WTC11 (cell line): ENCODE measurements at regions not wholly inside any gene's neighbourhood (a gene's known extent, or its start where the extent isn't known, plus 50 kb on each side); places are given as distances from the start of the nearest gene placed in this dataset.
A peak's percentile ranks its signal among the peaks of the same experiment; 100 is the strongest.

Experiments
- ATAC-seq: fragments of 200-7000 bp; cut with Tn5 transposase; 2 replicates; pipeline ENCODE4 v1.10.0; 2021; ENCODE audit warnings: mild to moderate bottlenecking, moderate library complexity
- CTCF ChIA-PET: fragments of 300-600 bp; sonication (Branson Sonifier 250); formaldehyde crosslinking; loops from one replicate; lab custom pipeline; 2021; ENCODE audit warnings: antibody characterized with exemption; lab: Charles Lee
- POLR2A ChIA-PET: fragments of 350-600 bp; sonication (Branson Sonifier 250); formaldehyde crosslinking; loops from one replicate; lab custom pipeline; 2021; ENCODE audit warnings: antibody characterized with exemption; lab: Charles Lee
- DNase-seq: peaks from one replicate; pipeline ENCODE4 v3.0.0; 2021; ENCODE audit warnings: low spot score
- H3K27ac Mint-ChIP-seq: 2 replicates; pipeline ENCODE4 v1.8.0; 2021; ENCODE audit warnings: mixed read lengths
- H3K27me3 Mint-ChIP-seq: 2 replicates; pipeline ENCODE4 v1.8.0; 2021; ENCODE audit warnings: low read depth, mild to moderate bottlenecking, moderate library complexity, mixed read lengths
- H3K36me3 Mint-ChIP-seq: 2 replicates; pipeline ENCODE4 v1.8.0; 2021; ENCODE audit warnings: mixed read lengths
- H3K4me1 Mint-ChIP-seq: 2 replicates; pipeline ENCODE4 v1.8.0; 2022; ENCODE audit warnings: mixed read lengths
- H3K4me3 Mint-ChIP-seq: 2 replicates; pipeline ENCODE4 v1.8.0; 2021; ENCODE audit warnings: mild to moderate bottlenecking, moderate library complexity, mixed read lengths
- H3K9me3 Mint-ChIP-seq: 2 replicates; pipeline ENCODE4 v1.8.0; 2021; ENCODE audit warnings: mixed read lengths
- CREB1 ChIP-seq: sonication (generic); formaldehyde crosslinking; IDR thresholded peaks from 2 replicates; pipeline ENCODE4 v1.8.0; 2023; ENCODE audit warnings: mild to moderate bottlenecking, missing genetic modification reagents
- EMX1 ChIP-seq: fragments of 250-450 bp; sonication (Bioruptor Pico); IDR thresholded peaks from 2 replicates; pipeline ENCODE4 v1.8.0; 2021; ENCODE audit warnings: mild to moderate bottlenecking
- ETV6 ChIP-seq: sonication (generic); formaldehyde crosslinking; IDR thresholded peaks from 2 replicates; pipeline ENCODE4 v1.8.1; 2022; ENCODE audit warnings: mild to moderate bottlenecking, missing genetic modification reagents
- GABPB1 ChIP-seq: sonication (generic); formaldehyde crosslinking; IDR thresholded peaks from 2 replicates; pipeline ENCODE4 v1.8.1; 2023; ENCODE audit warnings: mild to moderate bottlenecking, missing genetic modification reagents
- GTF2I ChIP-seq: fragments of 250-450 bp; sonication (Bioruptor Pico); conservative IDR thresholded peaks from 2 replicates; pipeline ENCODE4 v1.4.0; 2021; ENCODE audit warnings: mild to moderate bottlenecking
- JAZF1 ChIP-seq: fragments of 250-450 bp; sonication (Bioruptor Pico); IDR thresholded peaks from 2 replicates; pipeline ENCODE4 v1.9.0; 2021; ENCODE audit warnings: moderate library complexity, mild to moderate bottlenecking, inconsistent platforms
- MXD4 ChIP-seq: fragments of 250-450 bp; sonication (Bioruptor Pico); IDR thresholded peaks from 2 replicates; pipeline ENCODE4 v1.8.0; 2021; ENCODE audit warnings: mild to moderate bottlenecking, moderate library complexity, borderline replicate concordance
- NFE2L1 ChIP-seq: sonication (generic); formaldehyde crosslinking; IDR thresholded peaks from 2 replicates; pipeline ENCODE4 v1.8.1; 2023; ENCODE audit warnings: missing genetic modification reagents
- TEAD4 ChIP-seq: sonication (generic); formaldehyde crosslinking; IDR thresholded peaks from 2 replicates; pipeline ENCODE4 v1.8.0; 2022; ENCODE audit warnings: mild to moderate bottlenecking, missing genetic modification reagents
- ZNF219 ChIP-seq: sonication (generic); formaldehyde crosslinking; IDR thresholded peaks from 2 replicates; pipeline ENCODE4 v1.8.0; 2023; ENCODE audit warnings: missing genetic modification reagents, mild to moderate bottlenecking, borderline replicate concordance
- TF ChIP-seq, protein P1 (sequence below): sonication (generic); formaldehyde crosslinking; IDR thresholded peaks from 2 replicates; pipeline ENCODE4 v1.8.0; 2022; ENCODE audit warnings: mild to moderate bottlenecking, missing genetic modification reagents
- TF ChIP-seq, protein P2 (sequence below): sonication (generic); formaldehyde crosslinking; IDR thresholded peaks from 2 replicates; pipeline ENCODE4 v1.8.0; 2022; ENCODE audit warnings: mild to moderate bottlenecking, missing genetic modification reagents
- TF ChIP-seq, protein P3 (sequence below): fragments of 250-450 bp; sonication (Bioruptor Pico); IDR thresholded peaks from 2 replicates; pipeline ENCODE4 v1.8.0; 2021; ENCODE audit warnings: mild to moderate bottlenecking
- TF ChIP-seq, protein P4 (sequence below): sonication (generic); formaldehyde crosslinking; conservative IDR thresholded peaks from 2 replicates; pipeline ENCODE4 v1.8.1; 2023; ENCODE audit warnings: mild to moderate bottlenecking, low read depth, missing genetic modification reagents, moderate library complexity
- TF ChIP-seq, protein P5 (sequence below): sonication (generic); formaldehyde crosslinking; IDR thresholded peaks from 2 replicates; pipeline ENCODE4 v1.8.1; 2022; ENCODE audit warnings: mild to moderate bottlenecking, missing genetic modification reagents, moderate library complexity, borderline replicate concordance
- TF ChIP-seq, protein P6 (sequence below): fragments of 200-600 bp; IDR thresholded peaks from 2 replicates; pipeline ENCODE4 v1.8.0; 2022; ENCODE audit warnings: antibody characterized with exemption

DNA sequence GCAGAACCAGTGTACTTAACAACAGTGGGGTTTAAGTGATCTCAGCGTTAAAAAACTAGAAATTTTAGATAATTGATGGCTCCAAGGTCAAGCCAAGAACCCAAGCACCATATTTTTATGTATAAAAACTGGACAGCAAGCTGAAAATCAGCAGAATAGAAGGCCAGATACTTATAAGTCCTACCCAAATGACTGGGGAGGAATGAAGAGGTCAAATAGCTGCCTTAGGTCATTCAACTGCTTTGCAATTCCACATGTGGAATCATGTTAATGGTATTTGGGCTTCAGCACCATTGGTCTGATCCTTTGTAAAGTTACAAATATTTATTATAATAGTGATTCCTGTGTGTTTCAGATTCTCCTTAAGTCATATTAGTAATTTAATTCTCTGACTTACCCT lies 108.4 kb downstream of the FAT3 start:
- Mint-ChIP-seq H3K9me3 (no peaks in the 10 kb centered on the region), H3K4me3 (no peak overlapping the region), H3K4me1 (peaks cover 58% of the 10 kb centered on the region), H3K27me3 (no peaks in the 10 kb centered on the region), H3K36me3 (peaks cover 3% of the 10 kb centered on the region; the same call in 1 of the 2 replicates), H3K27ac (0 out of 2 replicates have a peak overlapping the region, but pooled peaks have one; percentile 21)
- TF ChIP-seq EMX1 = no peak
- TF ChIP-seq, protein P1, sequence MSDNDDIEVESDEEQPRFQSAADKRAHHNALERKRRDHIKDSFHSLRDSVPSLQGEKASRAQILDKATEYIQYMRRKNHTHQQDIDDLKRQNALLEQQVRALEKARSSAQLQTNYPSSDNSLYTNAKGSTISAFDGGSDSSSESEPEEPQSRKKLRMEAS = no peak
- TF ChIP-seq TEAD4 = no peak
- TF ChIP-seq CREB1 (CRISPR knock-in tag) = no peak
- TF ChIP-seq, protein P2, sequence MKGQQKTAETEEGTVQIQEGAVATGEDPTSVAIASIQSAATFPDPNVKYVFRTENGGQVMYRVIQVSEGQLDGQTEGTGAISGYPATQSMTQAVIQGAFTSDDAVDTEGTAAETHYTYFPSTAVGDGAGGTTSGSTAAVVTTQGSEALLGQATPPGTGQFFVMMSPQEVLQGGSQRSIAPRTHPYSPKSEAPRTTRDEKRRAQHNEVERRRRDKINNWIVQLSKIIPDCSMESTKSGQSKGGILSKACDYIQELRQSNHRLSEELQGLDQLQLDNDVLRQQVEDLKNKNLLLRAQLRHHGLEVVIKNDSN (CRISPR knock-in tag) = no peak
- TF ChIP-seq GABPB1 (CRISPR knock-in tag) = no peak
- TF ChIP-seq, protein P3, sequence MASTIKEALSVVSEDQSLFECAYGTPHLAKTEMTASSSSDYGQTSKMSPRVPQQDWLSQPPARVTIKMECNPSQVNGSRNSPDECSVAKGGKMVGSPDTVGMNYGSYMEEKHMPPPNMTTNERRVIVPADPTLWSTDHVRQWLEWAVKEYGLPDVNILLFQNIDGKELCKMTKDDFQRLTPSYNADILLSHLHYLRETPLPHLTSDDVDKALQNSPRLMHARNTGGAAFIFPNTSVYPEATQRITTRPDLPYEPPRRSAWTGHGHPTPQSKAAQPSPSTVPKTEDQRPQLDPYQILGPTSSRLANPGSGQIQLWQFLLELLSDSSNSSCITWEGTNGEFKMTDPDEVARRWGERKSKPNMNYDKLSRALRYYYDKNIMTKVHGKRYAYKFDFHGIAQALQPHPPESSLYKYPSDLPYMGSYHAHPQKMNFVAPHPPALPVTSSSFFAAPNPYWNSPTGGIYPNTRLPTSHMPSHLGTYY = no peak
- TF ChIP-seq MXD4 (CRISPR knock-in tag) = no peak
- TF ChIP-seq NFE2L1 (CRISPR knock-in tag) = no peak
- no peak for TF ChIP-seq JAZF1 (CRISPR knock-in tag)
- CTCF ChIA-PET = interaction anchor here (1.7 kb wide), 1 partner anchor 13 kb away, joined by 6 read pairs; no protein-coding TSS in a partner anchor
- no peak for DNase-seq
- no peak for ATAC-seq
- POLR2A ChIA-PET = no interaction called here

DNA sequence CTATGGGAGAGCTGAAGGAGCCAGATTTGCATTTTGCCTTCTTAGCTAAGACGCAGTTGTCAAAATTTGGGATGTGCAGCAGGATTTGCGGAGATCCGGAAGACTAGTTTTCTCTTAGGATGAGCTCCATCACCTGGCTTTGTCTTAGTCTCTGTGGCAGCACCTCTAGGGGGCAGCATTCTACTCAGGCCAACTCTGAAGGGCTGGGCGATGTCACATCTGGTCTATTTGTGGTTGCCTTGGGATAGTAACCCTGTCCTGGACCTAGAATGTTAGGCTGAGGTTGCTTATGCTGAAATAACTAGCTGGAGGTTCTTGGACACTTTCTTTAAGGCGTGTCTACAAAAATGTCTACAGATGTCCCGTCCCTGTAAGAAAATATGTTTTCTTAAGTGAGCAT lies 116.2 kb downstream of the FAT3 start:
- Mint-ChIP-seq H3K4me1 (peaks cover 32% of the 10 kb centered on the region), H3K9me3 (no peaks in the 10 kb centered on the region), H3K36me3 (peaks cover 2% of the 10 kb centered on the region; the same call in 1 of the 2 replicates), H3K4me3 (no peak overlapping the region), H3K27me3 (no peaks in the 10 kb centered on the region), H3K27ac (no peak overlapping the region)
- ChIA-PET CTCF (interaction anchor here (0.5 to 2.5 kb wide), 67 partner anchors 9 to 545 kb away, joined by 3 to 43 read pairs (median 3); partner anchors contain the start of gene FAT3), POLR2A (interaction anchor here (0.7 kb wide), 1 partner anchor 191 kb away, joined by 3 read pairs; no protein-coding TSS in a partner anchor)
- TF ChIP-seq, protein P4, sequence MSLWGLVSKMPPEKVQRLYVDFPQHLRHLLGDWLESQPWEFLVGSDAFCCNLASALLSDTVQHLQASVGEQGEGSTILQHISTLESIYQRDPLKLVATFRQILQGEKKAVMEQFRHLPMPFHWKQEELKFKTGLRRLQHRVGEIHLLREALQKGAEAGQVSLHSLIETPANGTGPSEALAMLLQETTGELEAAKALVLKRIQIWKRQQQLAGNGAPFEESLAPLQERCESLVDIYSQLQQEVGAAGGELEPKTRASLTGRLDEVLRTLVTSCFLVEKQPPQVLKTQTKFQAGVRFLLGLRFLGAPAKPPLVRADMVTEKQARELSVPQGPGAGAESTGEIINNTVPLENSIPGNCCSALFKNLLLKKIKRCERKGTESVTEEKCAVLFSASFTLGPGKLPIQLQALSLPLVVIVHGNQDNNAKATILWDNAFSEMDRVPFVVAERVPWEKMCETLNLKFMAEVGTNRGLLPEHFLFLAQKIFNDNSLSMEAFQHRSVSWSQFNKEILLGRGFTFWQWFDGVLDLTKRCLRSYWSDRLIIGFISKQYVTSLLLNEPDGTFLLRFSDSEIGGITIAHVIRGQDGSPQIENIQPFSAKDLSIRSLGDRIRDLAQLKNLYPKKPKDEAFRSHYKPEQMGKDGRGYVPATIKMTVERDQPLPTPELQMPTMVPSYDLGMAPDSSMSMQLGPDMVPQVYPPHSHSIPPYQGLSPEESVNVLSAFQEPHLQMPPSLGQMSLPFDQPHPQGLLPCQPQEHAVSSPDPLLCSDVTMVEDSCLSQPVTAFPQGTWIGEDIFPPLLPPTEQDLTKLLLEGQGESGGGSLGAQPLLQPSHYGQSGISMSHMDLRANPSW (CRISPR knock-in tag) = no peak
- TF ChIP-seq, protein P5, sequence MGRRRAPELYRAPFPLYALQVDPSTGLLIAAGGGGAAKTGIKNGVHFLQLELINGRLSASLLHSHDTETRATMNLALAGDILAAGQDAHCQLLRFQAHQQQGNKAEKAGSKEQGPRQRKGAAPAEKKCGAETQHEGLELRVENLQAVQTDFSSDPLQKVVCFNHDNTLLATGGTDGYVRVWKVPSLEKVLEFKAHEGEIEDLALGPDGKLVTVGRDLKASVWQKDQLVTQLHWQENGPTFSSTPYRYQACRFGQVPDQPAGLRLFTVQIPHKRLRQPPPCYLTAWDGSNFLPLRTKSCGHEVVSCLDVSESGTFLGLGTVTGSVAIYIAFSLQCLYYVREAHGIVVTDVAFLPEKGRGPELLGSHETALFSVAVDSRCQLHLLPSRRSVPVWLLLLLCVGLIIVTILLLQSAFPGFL (CRISPR knock-in tag) = no peak
- TF ChIP-seq ZNF219 (CRISPR knock-in tag) (no peak), ETV6 (CRISPR knock-in tag) (0 out of 2 replicates have a peak, but pooled peaks have one; percentile 21), GTF2I (CRISPR knock-in tag) (no peak)
- TF ChIP-seq, protein P6, sequence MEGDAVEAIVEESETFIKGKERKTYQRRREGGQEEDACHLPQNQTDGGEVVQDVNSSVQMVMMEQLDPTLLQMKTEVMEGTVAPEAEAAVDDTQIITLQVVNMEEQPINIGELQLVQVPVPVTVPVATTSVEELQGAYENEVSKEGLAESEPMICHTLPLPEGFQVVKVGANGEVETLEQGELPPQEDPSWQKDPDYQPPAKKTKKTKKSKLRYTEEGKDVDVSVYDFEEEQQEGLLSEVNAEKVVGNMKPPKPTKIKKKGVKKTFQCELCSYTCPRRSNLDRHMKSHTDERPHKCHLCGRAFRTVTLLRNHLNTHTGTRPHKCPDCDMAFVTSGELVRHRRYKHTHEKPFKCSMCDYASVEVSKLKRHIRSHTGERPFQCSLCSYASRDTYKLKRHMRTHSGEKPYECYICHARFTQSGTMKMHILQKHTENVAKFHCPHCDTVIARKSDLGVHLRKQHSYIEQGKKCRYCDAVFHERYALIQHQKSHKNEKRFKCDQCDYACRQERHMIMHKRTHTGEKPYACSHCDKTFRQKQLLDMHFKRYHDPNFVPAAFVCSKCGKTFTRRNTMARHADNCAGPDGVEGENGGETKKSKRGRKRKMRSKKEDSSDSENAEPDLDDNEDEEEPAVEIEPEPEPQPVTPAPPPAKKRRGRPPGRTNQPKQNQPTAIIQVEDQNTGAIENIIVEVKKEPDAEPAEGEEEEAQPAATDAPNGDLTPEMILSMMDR = peak; percentile 70
- ATAC-seq (peak; percentile 94), DNase-seq (peak; percentile 69)
